Small intestine (tissue), 7 donors: ENCODE measurements at regions not wholly inside any gene's neighbourhood (a gene's known extent, or its start where the extent isn't known, plus 50 kb on each side); places are given as distances from the start of the nearest gene placed in this dataset.

Experiments used
- DNase-seq, 2 donors: peaks; one replicate each; pipeline versions ENCODE4 v3.0.0 to v3.0.0-alpha.2; 2013
- FAIRE-seq: peaks from 2 replicates; lab custom pipeline; 2012; peaks lifted over from hg19 to GRCh38; lab: Jason Lieb, UNC
- H3K27ac ChIP-seq, 3 donors: one replicate each; pipeline ENCODE4 v1.5.1; 2013; ENCODE audit warnings: low read length in 2 of 3, mild to moderate bottlenecking in 2 of 3, control low read depth in 1 of 3, inconsistent platforms in 1 of 3, low read depth in 1 of 3, moderate library complexity in 1 of 3
- H3K27me3 ChIP-seq, 3 donors: one replicate each; pipeline ENCODE4 v1.6.1; 2013; ENCODE audit warnings: low read length in 3 of 3, inconsistent platforms in 1 of 3; ENCODE audit not compliant: control insufficient read depth in 3 of 3, insufficient read depth in 3 of 3
- H3K36me3 ChIP-seq, 3 donors: one replicate each; pipeline ENCODE4 v1.6.1; 2013; ENCODE audit warnings: low read length in 3 of 3, inconsistent platforms in 1 of 3, low read depth in 1 of 3, mild to moderate bottlenecking in 1 of 3, moderate library complexity in 1 of 3; ENCODE audit not compliant: control insufficient read depth in 3 of 3, insufficient read depth in 2 of 3
- H3K4me1 ChIP-seq, 3 donors: one replicate each; pipeline ENCODE4 v1.6.1; 2013; ENCODE audit warnings: low read length in 2 of 3, inconsistent platforms in 1 of 3, low read depth in 1 of 3, mild to moderate bottlenecking in 1 of 3, moderate library complexity in 1 of 3; ENCODE audit not compliant: control insufficient read depth in 3 of 3, insufficient read depth in 2 of 3
- H3K4me3 ChIP-seq, 3 donors: one replicate each; pipeline ENCODE4 v1.5.1; 2013; ENCODE audit warnings: low read length in 3 of 3, control low read depth in 1 of 3, inconsistent platforms in 1 of 3, low read depth in 1 of 3, mild to moderate bottlenecking in 1 of 3, moderate library complexity in 1 of 3
- H3K9me3 ChIP-seq, 2 donors: one replicate each; pipeline ENCODE4 v1.6.1; 2013; ENCODE audit warnings: low read depth in 1 of 2, low read length in 1 of 2; ENCODE audit not compliant: control insufficient read depth in 2 of 2, insufficient read depth in 1 of 2
- WGBS, 3 donors: extraction: QIAGEN DNeasy Blood & Tissue Kit; methylation state at CpG; one replicate each; pipeline ENCODE4 v1.1.7; 2013; 5-methylcytosine and 5-hydroxymethylcytosine counted together
- donor health status: healthy with polysubstance abuse.
- donor health status: control.
- donor health status: control.
- donor health status: Bipolar disorder and iron deficiency.
- donor health status: healthy.

- FAIRE-seq: no peak
- no peak overlapping the region for H3K4me3 ChIP-seq
- 0 to 42% (median 21%) methylated on average over 1 of the region's 1 CpG for WGBS, 3 donors
- H3K4me1 ChIP-seq: no peaks in the 10 kb centered on the region
- DNase-seq: no peak
- H3K27me3 ChIP-seq: no peaks in the 10 kb centered on the region
- H3K36me3 ChIP-seq: no peaks in the 10 kb centered on the region
- H3K9me3 ChIP-seq: no peaks in the 10 kb centered on the region
- no peak overlapping the region for H3K27ac ChIP-seq
Observed at GRCh38 chr5:148941810-148942209, 115.4 kb downstream of the ADRB2 start.

GRCh38 chr5:148949841-148950470 is 112.9 kb downstream of the SH3TC2 start:
- Histone ChIP-seq H3K4me3 (no peak overlapping the region), H3K27ac (no peak overlapping the region), H3K4me1 (no peaks in the 10 kb centered on the region), H3K27me3 (peaks cover 0 to 6% (median 0%) of the 10 kb centered on the region in 3 donors), H3K36me3 (no peaks in the 10 kb centered on the region), H3K9me3 (no peaks in the 10 kb centered on the region)
- DNase-seq (no peak), FAIRE-seq (no peak)
- WGBS, 3 donors: 50 to 81% (median 68%) methylated on average over 4 of the region's 4 CpGs

GRCh38 chr5:148950471-148950863 is 112.4 kb downstream of the SH3TC2 start:
- Histone ChIP-seq H3K4me1 (no peaks in the 10 kb centered on the region), H3K4me3 (no peak overlapping the region), H3K27me3 (peaks cover 0 to 6% (median 0%) of the 10 kb centered on the region in 3 donors), H3K9me3 (no peaks in the 10 kb centered on the region), H3K27ac (no peak overlapping the region), H3K36me3 (no peaks in the 10 kb centered on the region)
- no peak for DNase-seq
- WGBS, 3 donors: 54 to 66% (median 63%) methylated on average over 2 of the region's 2 CpGs
- FAIRE-seq: no peak

- H3K27ac ChIP-seq: no peak overlapping the region
- no peaks in the 10 kb centered on the region for H3K4me1 ChIP-seq
- no peak overlapping the region for H3K4me3 ChIP-seq
- WGBS, 3 donors: 59 to 68% (median 60%) methylated on average over 1 of the region's 1 CpG
- no peaks in the 10 kb centered on the region for H3K9me3 ChIP-seq
- DNase-seq: no peak
- FAIRE-seq: no peak
- H3K36me3 ChIP-seq: no peaks in the 10 kb centered on the region
- H3K27me3 ChIP-seq: peaks cover 0 to 6% (median 0%) of the 10 kb centered on the region in 3 donors
Observed at GRCh38 chr5:148950892-148951291, 112.0 kb downstream of the SH3TC2 start.

GRCh38 chr5:148951612-148952011 is 111.2 kb downstream of the SH3TC2 start:
- WGBS, 3 donors: 77 to 86% (median 79%) methylated on average over 3 of the region's 3 CpGs
- H3K4me1 ChIP-seq: no peaks in the 10 kb centered on the region
- H3K27ac ChIP-seq: no peak overlapping the region
- H3K36me3 ChIP-seq: no peaks in the 10 kb centered on the region
- FAIRE-seq (no peak), DNase-seq (no peak)
- peaks cover 0 to 6% (median 0%) of the 10 kb centered on the region in 3 donors for H3K27me3 ChIP-seq
- H3K4me3 ChIP-seq: no peak overlapping the region
- no peaks in the 10 kb centered on the region for H3K9me3 ChIP-seq

GRCh38 chr5:148952097-148952867 is 110.6 kb downstream of the SH3TC2 start:
- no peak for FAIRE-seq
- Histone ChIP-seq H3K9me3 (no peaks in the 10 kb centered on the region), H3K4me1 (no peaks in the 10 kb centered on the region), H3K27ac (no peak overlapping the region), H3K27me3 (peaks cover 0 to 6% (median 0%) of the 10 kb centered on the region in 3 donors), H3K4me3 (no peak overlapping the region), H3K36me3 (no peaks in the 10 kb centered on the region)
- 62 to 70% (median 62%) methylated on average over 8 of the region's 8 CpGs for WGBS, 3 donors
- DNase-seq: no peak

GRCh38 chr5:148953711-148954110 is 109.2 kb downstream of the SH3TC2 start:
- no peak for FAIRE-seq
- no peaks in the 10 kb centered on the region for H3K36me3 ChIP-seq
- H3K4me3 ChIP-seq: no peak overlapping the region
- DNase-seq: no peak
- no peaks in the 10 kb centered on the region for H3K9me3 ChIP-seq
- WGBS, 3 donors: 64 to 93% (median 83%) methylated on average over 1 of the region's 1 CpG
- peaks cover 0 to 6% (median 0%) of the 10 kb centered on the region in 3 donors for H3K27me3 ChIP-seq
- H3K27ac ChIP-seq: no peak overlapping the region
- no peaks in the 10 kb centered on the region for H3K4me1 ChIP-seq
